GM21381 (cell line): ENCODE measurements at regions not wholly inside any gene's neighbourhood (a gene's known extent, or its start where the extent isn't known, plus 50 kb on each side); places are given as distances from the start of the nearest gene placed in this dataset.

Experiments
- ATAC-seq: cut with Tn5 transposase; IDR thresholded peaks from one replicate; pipeline ENCODE4 v1.9.1; 2021; ENCODE audit warnings: mild to moderate bottlenecking, moderate library complexity; ENCODE audit not compliant: unreplicated experiment

DNA sequence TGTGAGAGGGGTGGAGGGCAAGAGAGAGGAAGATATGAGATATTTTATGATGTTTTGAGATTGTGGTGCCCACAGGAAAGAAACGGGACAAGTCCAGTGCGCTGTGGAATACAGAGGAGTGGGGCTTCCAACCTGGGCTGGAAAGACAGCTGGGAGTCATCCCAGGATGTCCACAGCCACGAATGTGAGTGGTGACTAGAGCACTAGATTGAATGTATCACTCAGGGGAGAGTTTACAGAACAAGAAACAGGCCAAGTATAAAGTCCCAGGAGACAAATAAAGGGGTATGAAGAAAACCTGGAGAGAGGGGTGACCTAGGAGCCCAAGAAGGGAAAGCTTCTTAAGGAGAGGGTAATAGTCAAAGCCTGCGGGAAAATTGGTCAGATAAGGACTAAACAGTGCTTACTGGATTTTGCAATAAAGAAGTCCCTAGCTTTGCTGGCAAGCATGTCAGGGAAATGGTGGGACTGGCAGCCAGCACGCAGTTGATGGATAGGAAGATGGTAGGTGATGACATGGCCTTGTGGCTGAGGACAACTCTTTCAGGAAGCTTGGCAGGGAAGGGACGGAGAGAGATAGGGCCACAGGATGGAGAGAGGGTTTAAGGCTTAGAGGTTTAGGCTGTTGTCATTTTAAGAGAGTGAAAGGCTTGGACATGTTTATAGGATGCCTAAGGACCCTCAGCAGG lies 114.5 kb downstream of the AXIN2 start:
- ATAC-seq, result no peak

DNA sequence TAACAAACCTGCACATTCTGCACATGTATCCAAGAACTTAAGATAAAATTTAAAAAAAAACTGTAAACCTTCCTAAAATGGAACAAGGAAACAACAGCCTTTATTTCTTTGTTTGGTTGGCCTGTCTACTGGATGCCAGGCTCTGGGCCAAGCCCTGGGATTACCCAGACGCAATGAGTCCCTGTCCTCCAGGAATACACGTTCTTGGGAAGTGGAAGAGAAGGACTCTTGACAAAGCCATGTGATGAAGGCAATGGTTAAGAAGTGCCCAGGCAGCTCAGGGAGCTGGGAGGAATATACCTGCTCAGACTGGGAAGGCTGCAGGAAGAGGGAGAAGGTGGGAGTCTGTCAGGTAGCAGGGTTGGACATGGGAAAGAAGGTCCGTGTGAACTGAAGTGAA lies 115.4 kb downstream of the AXIN2 start:
- ATAC-seq, result no peak

DNA sequence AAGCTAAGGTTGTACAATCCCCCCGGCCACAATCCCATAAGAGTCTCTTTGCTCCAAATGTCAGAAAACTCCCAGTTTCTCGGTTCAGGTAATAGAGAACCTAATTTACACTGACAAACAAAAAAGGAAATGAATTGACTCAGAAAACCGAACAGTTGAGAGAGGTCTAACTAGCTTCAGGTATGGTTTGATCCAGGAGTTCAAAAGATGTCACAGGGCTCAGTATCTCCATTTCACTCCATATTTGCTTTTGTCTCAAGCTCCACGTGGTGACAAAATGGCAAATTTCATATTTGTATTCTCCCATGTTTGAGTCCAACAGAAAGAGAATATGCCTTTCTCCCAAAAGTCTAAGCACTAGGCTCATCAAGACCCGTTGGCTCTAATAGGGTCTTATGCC lies 117.4 kb downstream of the AXIN2 start:
- ATAC-seq, result no peak

DNA sequence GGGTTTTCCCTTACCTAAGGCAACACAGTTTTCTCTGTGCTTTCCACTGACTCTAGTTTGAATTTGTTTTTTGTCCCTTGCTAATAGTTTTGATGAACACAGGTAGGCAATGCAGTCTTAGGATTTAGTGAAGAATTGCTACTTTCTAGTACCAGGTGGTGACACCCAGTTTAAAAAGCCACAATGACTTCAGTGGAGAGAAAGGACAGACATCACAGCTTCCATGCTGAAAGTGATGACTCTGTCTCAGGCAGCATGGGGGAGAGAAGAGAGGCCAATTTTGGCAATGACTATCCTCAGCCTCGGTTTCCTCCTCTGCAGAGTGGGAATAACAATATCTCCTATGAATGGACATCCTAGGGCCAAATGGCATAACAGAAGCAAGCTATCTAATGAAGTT lies 118.8 kb downstream of the AXIN2 start:
- no peak for ATAC-seq

DNA sequence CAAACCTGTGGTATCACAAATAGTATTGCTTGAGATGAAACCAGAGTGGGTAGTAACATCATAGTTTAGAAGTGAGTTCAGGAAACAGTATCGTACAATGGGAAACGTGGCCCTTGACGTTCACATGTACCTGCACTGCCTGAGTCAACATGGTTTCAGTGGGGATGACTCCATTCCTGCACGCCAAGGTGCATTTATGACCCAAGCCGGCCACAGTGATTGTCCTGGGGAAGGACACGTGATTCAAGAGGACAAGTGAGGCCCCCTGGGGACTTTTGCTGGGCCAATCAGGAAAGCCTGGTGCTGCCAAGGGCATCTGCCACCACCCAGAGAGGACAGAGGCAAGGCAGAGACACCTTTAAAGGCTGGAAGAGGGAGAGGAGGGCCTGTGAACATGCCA lies 119.2 kb downstream of the AXIN2 start:
- ATAC-seq, result no peak

DNA sequence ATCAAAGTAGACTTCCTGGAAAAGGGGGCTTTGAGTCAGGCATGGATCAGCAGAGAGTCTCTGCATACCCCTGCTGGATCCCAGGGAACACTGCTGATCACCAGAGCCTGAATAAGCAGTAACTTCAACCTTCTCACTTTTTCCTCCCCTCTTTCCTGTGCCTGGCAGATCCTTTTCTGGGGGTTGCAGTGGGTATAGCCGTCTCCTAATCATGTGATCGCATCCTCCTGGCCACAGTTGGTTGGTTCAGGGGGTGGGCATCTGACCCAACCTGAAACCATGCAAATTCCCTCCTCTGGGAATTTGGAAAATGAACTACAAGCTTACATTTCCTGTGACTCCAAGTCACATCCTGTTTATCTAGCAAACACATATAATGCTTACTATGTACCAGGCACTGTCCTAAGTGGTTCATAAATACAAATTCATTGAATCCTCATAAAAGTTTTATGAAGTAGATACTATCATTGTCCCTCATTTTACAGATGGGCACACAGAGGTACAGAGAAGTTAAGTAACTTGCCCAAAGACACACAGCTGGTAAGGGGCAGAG lies 120.3 kb downstream of the AXIN2 start:
- no peak for ATAC-seq

DNA sequence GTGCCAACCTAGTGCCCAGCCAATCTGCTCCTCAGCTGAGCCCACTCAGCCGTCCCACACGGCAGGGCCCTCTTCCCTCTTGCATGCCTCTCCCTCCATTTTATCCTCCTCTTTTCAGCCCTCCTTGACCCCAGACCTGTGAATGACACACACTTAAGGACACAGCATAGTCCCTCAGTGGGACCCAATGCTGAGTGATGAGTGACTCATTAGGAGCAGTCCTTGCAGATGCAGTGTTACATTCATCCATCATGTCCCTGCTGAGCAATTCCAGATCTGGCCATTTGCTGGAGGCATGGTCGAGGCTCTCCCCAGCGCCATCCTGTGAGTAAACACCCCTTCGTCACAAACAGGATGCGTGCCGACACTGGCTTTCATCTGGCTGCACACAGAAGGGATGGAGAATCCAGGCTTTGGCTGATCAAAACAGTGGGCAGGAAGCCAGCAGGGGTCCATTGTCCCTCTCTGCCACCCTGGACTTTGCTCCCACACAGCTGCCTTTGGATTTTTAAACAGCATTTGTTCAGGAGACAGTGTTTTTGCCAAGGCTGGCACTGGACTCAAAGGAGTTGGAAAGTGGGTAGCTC lies 122.6 kb downstream of the AXIN2 start:
- ATAC-seq, result no peak

DNA sequence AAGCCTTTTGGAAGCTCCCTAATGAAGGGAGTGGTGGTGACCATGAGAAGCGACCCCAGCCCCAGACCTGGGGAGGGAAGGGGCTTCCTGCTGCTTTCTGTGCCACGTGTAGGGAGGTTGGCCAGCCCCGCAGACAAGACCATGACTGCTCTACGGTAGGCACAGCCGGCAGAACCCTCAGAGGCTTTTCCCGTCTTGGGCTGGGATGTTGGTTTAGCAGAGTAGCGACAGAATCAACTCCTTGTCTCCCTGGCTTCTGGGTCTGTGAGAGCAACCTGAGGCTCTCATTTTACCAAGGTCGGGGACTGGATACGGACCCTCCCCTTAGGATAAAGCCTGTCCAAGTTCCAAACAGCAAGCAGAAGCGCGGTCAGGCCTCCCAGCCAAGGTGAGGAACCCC lies 123.3 kb downstream of the AXIN2 start:
- no peak for ATAC-seq

DNA sequence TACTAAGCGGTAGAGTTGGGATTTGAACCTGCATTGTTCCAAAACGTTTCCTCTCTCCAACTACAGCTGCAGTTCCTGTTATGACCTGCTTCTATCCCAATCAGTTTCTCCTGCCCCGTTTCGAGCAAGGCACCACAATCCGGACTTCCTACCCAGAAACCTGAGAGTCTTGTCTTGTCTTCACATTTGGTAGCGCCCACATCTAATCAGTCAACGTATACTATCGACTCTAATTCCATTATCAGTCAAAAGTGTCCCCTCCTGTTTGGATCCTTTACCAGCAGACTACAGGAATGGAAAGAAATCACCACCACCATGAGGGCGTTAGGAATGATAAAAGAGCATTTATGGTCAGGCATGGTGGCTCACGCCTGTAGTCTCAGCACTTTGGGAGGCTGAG lies 124.6 kb downstream of the AXIN2 start:
- no peak for ATAC-seq

DNA sequence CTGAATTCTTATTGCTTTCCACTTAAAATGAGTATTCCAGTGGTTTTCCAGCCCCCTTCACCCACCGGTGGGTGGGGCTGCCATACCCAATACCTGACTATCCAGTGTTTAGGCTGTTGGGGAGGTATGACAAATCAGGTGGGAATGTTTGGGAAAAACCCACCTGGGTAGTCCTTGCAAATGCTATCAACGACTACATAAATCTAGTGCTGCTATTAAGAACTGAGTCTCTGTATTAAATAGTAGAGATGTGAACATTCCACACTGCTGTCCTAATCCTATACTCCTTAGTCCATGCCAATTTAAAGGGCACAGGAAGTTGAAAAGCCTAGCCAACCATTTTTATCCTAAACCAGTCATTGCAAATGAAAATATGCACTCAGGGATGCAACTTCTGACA lies 126.6 kb downstream of the AXIN2 start:
- no peak for ATAC-seq

DNA sequence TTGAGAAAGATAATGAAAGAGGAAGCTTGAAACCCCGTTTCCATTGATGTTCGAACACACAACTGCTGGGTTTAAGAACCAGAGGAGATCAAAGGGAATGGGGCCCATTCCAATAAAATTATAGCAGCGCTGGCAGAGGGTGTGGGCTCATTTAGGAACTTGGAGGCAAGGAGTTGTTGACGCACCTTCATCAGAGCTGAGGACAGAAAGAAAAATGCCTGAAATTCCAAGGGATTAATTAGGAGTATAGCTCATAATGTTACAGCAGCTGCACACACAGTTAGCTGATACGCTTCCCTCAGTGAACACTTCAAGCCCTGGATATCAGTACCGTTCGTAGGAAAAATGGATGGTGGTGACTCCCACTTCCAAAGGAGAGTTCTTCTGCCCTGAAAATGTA lies 127.2 kb downstream of the AXIN2 start:
- ATAC-seq, result no peak

DNA sequence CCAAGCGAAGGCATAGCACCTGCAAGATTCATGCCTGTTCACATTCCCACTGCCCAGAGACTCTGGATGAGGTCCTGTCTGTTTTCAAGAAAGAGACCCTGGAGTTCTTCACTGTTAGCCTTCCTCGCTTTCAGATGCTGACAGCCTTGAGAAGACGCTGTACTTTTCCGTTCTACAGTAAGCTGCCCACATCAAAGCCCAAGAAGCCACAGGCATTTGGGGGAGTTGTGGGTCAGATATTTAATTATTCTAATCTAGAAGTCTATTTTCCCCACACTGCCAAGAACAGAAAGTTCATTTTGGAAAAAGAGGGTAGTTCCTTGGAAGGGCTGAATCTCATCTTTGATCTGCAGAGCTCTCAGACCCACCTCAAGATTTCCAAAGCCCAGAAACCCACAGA lies 127.9 kb downstream of the AXIN2 start:
- ATAC-seq, result no peak

DNA sequence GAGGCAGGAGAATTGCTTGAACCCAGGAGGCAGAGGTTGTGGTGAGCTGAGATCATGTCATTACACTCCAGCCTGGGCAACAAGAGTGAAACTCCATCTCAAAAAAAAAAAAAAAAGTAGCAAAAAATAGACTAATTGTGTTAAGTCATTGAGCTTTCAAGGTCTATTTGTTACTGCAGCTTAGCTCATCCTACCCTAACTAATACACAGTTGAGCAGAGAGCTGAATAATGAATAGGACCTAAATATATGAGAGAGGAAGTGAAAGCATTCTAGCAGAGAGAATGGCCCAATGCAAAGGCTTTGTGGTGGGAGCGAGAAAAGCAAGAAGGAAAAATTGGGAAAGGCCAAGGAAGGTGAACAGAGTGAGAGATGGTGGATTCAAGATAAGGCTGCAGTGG lies 128.3 kb downstream of the AXIN2 start:
- no peak for ATAC-seq

DNA sequence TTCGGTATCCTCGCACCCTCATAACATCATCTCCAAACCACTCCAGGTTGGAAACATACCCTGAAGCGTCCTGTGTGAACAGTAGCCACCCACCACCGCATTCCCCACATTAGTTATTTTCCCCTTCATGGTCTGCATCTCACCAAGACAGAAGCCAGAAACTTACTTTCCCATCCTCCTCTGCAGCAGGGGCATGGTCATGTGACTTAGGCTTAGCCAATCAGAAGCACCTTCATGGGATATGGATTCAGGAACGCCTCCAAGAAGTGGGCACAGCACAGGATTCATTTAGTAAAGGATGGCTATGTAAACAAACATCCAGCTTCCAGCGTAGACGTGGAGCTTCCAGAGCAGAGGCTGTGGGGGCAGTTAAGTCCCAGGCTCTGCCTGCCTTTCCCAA lies 130.3 kb downstream of the AXIN2 start:
- no peak for ATAC-seq

DNA sequence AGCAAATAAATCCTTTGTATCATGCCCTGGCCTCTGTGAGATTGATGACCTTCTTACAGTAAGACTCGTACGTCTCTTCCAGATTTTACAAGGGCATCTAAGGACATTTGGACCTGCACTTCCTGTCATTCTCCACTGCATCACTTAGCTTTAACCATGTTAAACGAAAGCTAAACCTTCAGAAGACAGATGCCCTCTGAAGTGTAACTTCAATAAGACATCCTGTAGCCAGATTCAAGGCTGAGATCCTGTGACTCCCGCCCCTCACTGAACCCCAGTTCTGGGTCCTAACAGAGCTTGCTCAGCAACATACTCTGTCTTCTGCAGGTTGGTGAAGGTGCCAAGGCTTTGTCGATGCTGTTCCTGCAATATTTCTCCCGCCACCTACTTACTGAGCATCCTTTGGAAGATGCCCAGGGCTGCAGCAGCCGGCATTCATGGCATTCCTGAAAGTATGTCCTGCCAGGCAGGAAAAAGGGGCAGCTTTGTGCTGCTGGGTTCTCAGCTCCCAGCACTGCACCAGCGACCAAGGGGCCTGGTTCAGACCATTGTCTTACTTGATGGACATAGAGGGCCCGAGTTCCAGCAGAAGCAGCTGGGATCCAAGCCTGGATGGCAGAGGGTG lies 131.1 kb downstream of the AXIN2 start:
- no peak for ATAC-seq

DNA sequence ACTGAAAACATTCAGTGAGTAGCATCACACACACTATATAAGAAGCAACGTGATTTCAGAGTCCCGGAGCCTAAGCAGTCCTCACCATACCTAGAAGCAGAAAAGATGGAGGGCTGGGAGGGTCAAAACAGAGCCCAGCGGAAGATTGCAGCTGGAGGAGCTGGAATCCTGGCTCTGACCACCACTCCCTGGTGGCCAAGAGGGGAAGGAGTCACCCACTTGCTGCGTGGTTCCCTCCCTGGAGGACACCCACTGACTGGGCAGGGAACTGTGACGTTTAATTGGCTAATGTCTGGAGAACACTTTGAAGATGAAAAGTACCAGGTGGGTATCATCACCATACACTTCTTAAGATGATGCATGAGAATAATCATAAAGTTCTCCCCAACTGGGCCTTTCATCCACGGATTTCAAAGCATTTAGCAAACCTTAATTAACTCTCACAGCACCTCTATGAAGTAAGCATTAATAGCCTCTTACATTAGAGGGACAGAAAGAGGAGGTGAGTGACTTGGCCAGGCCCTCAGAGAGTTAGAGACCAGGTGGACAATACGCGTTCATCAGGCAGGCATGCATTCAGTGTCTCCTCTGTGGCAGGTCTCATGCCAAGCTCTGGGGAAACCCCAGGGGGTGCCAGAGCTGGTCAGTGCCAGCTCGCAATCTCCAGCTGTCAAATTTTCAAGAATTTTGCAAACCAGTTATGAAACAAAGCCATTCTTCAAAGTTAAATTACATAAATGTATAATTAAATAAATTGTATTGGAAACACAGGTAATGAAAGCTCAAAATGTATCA lies 137.9 kb downstream of the AXIN2 start:
- ATAC-seq, result no peak

DNA sequence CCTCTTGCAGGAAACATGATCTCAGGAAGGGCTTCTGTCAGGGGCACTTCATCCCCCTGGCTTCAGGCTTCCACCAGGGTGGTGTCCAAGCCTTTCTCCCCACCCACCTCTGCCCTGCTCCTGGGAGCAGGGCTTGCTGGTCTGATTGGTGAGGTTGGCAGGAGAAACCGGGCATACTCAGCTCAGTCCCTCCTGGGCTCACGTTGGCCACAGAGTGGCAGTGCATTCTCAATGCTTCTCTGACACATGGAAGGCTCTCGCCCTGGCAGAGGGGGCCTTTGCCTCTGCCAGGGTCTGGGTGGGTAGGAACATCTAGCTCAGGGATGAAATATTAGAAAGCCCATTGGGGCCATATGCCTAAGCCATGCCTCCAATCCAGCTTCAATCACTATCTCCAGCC lies 142.8 kb downstream of the AXIN2 start:
- ATAC-seq, result no peak

DNA sequence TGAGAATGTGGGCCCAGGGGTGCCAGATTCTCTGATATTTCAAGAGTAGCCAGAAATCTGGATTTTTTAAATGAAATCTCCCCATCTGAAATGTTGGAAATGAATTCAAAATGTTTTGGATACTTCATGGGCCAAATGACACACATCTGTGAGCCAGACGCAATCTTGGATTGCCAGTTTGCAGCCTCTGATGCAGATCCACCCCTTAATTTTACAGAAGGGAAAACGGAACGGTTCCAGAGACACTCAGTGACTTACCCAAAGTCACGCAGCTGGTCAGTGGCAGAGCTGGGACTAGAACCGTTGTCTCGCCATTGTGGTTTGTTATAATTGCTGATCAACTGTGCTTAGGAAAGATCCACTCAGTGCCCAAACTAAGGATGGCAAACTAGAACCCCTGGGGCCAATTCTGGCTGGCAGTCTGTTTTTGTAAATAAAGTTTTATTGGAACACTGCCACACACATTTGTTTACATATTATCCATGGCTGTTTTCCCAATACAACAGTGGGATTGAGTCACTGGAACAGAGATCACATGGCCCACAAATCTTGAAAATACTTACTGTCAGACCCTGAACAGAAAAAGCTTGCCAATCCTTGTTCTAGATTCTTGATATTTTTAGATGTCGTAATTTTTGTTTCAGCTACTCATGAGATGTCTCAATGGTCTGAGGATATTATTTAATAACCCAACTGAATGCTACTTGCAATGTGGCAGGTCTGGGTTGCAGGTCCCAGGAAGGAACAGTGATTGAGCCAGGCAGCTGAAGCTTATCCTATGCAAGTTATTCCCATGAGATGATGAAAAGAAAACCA lies 143.8 kb downstream of the AXIN2 start:
- no peak for ATAC-seq

DNA sequence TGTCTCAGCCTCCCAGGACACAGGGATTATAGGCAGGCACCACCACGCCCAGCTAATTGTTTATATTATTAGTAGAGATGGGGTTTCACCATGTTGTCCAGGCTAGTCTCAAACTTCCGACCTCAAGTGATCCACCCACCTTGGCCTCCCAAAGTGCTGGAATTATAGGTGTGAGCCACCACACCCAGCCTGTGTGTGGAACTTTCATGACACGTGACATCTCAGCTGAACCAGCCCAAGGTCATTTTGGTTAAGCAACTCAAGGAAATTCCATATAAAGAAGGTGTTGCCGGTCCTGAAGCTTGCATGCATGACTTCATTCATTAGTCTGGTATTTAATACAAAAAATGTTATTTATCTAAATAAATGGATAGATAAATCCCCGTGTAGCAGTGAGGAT lies 145.5 kb downstream of the AXIN2 start:
- no peak for ATAC-seq

DNA sequence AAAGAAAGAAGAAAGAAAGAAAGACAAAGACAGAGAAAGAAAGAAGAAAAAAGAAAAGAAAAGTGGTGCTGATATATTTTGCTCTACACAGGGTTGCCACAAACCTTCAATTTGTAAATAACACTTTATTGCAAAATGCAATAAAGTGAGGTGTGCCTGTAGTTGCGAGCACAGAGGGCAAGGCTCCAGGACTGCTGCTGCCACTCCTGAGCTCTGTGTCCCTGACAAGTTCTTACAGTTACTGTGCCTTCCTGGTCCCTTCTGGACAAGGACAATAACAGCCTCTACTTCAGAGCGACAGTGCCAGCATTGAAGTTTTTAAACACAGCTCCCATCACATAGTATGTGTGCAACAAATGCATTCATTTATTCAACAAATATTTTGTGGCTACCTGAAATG lies 148.1 kb downstream of the AXIN2 start:
- no peak for ATAC-seq

DNA sequence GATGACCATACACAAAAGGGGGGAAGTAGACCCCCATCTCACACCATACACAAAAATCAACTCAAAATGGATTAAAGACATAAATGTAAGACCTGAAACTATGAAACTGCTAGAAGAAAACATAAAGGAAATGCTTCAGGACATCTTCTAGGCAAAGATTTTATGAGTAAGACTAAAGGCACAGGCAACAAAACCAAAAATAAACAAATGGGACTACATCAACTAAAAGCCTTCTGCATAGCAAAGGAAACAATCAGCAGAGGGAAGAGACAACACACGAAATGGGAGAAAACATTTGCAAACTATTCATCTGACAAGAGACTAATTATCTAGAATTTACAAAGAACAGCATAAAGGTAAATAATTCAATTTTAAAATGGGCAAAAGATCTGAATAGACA lies 152.1 kb downstream of the AXIN2 start:
- ATAC-seq, result no peak
